GM12865 (cell line): ENCODE measurements at regions not wholly inside any gene's neighbourhood (a gene's known extent, or its start where the extent isn't known, plus 50 kb on each side); places are given as distances from the start of the nearest gene placed in this dataset.
A peak's percentile ranks its signal among the peaks of the same experiment; 100 is the strongest.

Experiments used
- DNase-seq: peaks from one replicate; pipeline ENCODE4 v3.0.0; 2010; ENCODE audit warnings: low read depth
- H3K4me3 ChIP-seq: 2 replicates; pipeline ENCODE4 v1.5.1; 2011; ENCODE audit warnings: mild to moderate bottlenecking, low read depth, low read length, control low read depth
- CTCF ChIP-seq: IDR thresholded peaks from 2 replicates; pipeline ENCODE4 v1.5.1; 2011; ENCODE audit warnings: low read length, control low read depth, low read depth, inconsistent platforms; ENCODE audit not compliant: insufficient read depth; ENCODE audit errors: missing control alignments

DNA sequence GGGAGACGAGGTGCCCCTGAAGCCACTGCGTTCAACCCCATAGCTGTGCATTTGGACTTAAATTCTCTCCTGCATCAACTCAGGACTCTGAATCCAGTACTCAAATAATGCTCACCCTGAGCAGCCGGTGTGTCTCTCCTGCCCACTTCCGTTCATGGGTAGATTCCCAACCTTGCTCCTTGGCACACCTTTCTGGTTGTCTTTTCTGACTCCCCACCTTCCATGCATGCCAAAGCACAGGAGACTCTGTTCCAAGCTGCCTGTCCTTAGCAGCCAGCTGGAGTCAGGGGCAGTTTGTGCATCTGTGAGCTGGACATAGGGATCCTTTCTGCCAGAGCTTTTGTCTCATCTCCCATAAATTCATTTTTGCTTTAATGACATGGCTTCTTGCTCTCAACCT is 1242.5 kb downstream of the TBC1D22A start:
- TF ChIP-seq CTCF = no peak
- DNase-seq = no peak
- H3K4me3 ChIP-seq = no peak overlapping the region

DNA sequence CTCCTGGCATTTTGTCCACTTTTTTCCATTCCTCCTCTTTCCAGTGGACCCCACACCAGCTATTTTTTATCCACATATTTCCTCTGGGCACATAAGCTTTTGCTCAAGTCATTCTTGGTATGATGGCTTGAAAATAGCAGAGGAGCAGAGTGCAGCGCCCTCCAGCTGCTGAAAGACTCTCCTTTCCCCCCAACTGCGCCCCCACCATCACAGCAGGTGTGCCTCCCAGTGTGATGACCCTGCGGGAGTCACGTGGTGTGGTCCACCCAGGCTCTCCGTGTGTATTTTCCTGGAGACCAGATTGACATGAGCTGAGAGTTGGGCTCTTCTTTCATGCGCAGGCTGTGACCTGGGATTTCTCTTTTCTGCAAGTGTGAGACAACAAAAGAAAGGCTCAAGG is 1241.6 kb downstream of the TBC1D22A start:
- no peak for DNase-seq
- no peak for TF ChIP-seq CTCF
- H3K4me3 ChIP-seq = no peak overlapping the region

GRCh38 chr22:48001101-48001500 is 1238.7 kb downstream of the TBC1D22A start:
- TF ChIP-seq CTCF = no peak
- no peak overlapping the region for H3K4me3 ChIP-seq
- DNase-seq = no peak

DNA sequence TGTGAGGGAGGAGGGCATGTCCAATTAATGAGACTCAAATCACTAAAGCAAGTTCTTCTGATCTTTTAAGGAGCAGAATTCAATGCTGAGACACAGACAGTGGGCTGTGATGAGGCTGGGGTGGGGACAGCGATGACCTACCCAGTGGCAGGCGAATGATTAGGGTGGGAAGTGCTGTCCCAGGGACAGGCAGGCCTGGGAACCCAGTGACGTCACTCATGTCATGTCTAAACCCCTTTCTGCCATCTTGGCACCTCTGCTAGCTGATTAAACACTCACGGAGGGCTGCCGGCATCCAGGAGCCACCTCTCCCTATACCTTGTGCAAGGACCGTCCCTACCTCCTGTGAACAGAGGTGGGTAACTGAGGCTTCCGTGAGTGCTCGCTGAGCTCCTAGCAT is 1235.2 kb downstream of the TBC1D22A start:
- no peak overlapping the region for H3K4me3 ChIP-seq
- no peak for TF ChIP-seq CTCF
- no peak for DNase-seq

DNA sequence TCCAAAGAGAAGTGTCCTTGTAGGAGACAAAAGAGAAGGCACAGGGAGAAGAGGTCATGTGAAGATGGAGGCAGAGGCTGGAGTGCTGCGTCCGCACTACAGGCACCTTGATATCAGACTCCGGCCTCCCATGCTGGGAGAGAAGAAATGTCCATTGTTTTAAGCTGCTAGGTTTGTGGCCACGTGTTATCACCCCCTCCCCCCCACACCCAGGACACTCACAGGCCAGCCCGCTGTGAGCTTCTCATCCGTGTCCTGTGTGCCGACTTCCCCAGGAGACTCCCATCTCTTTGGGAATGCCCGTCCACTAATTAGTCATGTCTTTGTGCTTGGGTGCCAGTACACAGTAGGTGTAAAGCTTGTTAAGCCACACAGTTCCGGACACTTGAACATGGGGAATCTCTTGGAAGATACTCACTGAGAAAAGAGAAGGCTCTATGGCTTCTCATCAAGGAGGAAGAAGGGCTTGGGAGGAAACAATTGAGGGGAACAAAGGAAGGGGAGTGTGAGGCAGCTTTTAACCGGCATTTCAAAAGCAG is 1234.7 kb downstream of the TBC1D22A start:
- DNase-seq = no peak
- H3K4me3 ChIP-seq = no peak overlapping the region
- TF ChIP-seq CTCF = no peak

GRCh38 chr22:47996446-47996857 is 1234.0 kb downstream of the TBC1D22A start:
- no peak for TF ChIP-seq CTCF
- no peak overlapping the region for H3K4me3 ChIP-seq
- DNase-seq = peak; percentile 65

DNA sequence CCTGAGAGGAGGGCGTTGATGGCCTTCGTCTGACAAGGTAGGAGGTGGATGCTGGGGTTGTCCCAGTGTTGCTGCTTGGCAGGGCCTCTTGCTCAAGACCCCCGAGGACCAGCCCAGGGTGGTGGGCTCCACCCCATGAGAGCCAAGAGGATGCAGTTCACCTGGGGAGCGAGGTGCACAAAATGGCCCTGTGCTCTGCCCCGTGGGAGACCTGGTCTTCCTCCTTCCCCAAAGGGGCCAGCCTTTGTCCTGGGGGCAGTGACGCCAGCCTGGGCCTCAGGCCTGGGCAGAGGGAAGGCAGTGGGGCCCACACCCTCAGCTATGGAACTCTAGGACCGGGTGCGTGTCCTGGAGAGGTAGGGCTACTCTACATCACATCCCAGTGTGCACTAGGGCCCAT is 1233.3 kb downstream of the TBC1D22A start:
- DNase-seq = no peak
- no peak overlapping the region for H3K4me3 ChIP-seq
- TF ChIP-seq CTCF = no peak
